ENCODE measurements at regions not wholly inside any gene's neighbourhood (a gene's known extent, or its start where the extent isn't known, plus 50 kb on each side); places are given as distances from the start of the nearest gene placed in this dataset.

GRCh38 chr2:180169474-180169873, 162.4 kb upstream of the CWC22 start:
- Histone ChIP-seq H3K79me2 (ENCODE audit: low read length) (no peaks in the 10 kb centered on the region), H3K36me3 (replicated peaks; ENCODE audit: insufficient read depth, low read length) (no peaks in the 10 kb centered on the region), H3K27ac (ENCODE audit: low read length) (no peak overlapping the region), H2AFZ (ENCODE audit: low read length) (no peak overlapping the region), H3K9me2 (replicated peaks; ENCODE audit: insufficient read depth, low read length) (no peaks in the 10 kb centered on the region), H4K20me1 (ENCODE audit: insufficient read depth, low read length) (no peaks in the 10 kb centered on the region), H3K27me3 (replicated peaks; ENCODE audit: insufficient read depth, low read length) (no peaks in the 10 kb centered on the region), H3K4me2 (ENCODE audit: low read depth, low read length) (no peak overlapping the region), H3K4me1 (ENCODE audit: low read length) (no peaks in the 10 kb centered on the region), H3K9ac (ENCODE audit: low read length) (no peak overlapping the region), H3K9me3 (replicated peaks; ENCODE audit: insufficient read depth, low read length) (no peaks in the 10 kb centered on the region), H3K4me3 (ENCODE audit: low read length) (no peak overlapping the region), H3F3A (ENCODE audit: insufficient read depth, low read length) (no peaks in the 10 kb centered on the region)
- TF ChIP-seq CTCF (IDR thresholded peaks at IDR 0.05; ENCODE audit: low read length): no peak
- TF ChIP-seq EZH2 (optimal IDR thresholded peaks at IDR 0.05; ENCODE audit: low read depth, low read length): no peak
- TF ChIP-seq EZH2phosphoT487 (IDR thresholded peaks at IDR 0.05; ENCODE audit: low read length): no peak
- no peak for DNase-seq

GRCh38 chr2:180161415-180161814, 154.3 kb upstream of the CWC22 start:
- no peak for DNase-seq
- no peaks in the 10 kb centered on the region for H3K36me3 ChIP-seq (replicated peaks; ENCODE audit: insufficient read depth, low read length)
- no peaks in the 10 kb centered on the region for H3K9me2 ChIP-seq (replicated peaks; ENCODE audit: insufficient read depth, low read length)
- H3K4me1 ChIP-seq (ENCODE audit: low read length): no peaks in the 10 kb centered on the region
- H3K4me3 ChIP-seq (ENCODE audit: low read length): no peak overlapping the region
- no peak overlapping the region for H3K9ac ChIP-seq (ENCODE audit: low read length)
- no peaks in the 10 kb centered on the region for H3K27me3 ChIP-seq (replicated peaks; ENCODE audit: insufficient read depth, low read length)
- H3F3A ChIP-seq (ENCODE audit: insufficient read depth, low read length): no peaks in the 10 kb centered on the region
- H3K4me2 ChIP-seq (ENCODE audit: low read depth, low read length): no peak overlapping the region
- TF ChIP-seq CTCF (IDR thresholded peaks at IDR 0.05; ENCODE audit: low read length) (no peak), EZH2 (optimal IDR thresholded peaks at IDR 0.05; ENCODE audit: low read depth, low read length) (no peak), EZH2phosphoT487 (IDR thresholded peaks at IDR 0.05; ENCODE audit: low read length) (no peak)
- H3K79me2 ChIP-seq (ENCODE audit: low read length): no peaks in the 10 kb centered on the region
- H2AFZ ChIP-seq (ENCODE audit: low read length): no peak overlapping the region
- H3K27ac ChIP-seq (ENCODE audit: low read length): no peak overlapping the region
- H4K20me1 ChIP-seq (ENCODE audit: insufficient read depth, low read length): no peaks in the 10 kb centered on the region
- no peaks in the 10 kb centered on the region for H3K9me3 ChIP-seq (replicated peaks; ENCODE audit: insufficient read depth, low read length)

- no peak overlapping the region for H3K4me3 ChIP-seq (ENCODE audit: low read length)
- no peak for DNase-seq
- no peaks in the 10 kb centered on the region for H3K4me1 ChIP-seq (ENCODE audit: low read length)
- TF ChIP-seq EZH2phosphoT487 (IDR thresholded peaks at IDR 0.05; ENCODE audit: low read length) (no peak), CTCF (IDR thresholded peaks at IDR 0.05; ENCODE audit: low read length) (no peak), EZH2 (optimal IDR thresholded peaks at IDR 0.05; ENCODE audit: low read depth, low read length) (no peak)
- no peak overlapping the region for H2AFZ ChIP-seq (ENCODE audit: low read length)
- H3K36me3 ChIP-seq (replicated peaks; ENCODE audit: insufficient read depth, low read length): no peaks in the 10 kb centered on the region
- H3K4me2 ChIP-seq (ENCODE audit: low read depth, low read length): no peak overlapping the region
- H4K20me1 ChIP-seq (ENCODE audit: insufficient read depth, low read length): no peaks in the 10 kb centered on the region
- no peaks in the 10 kb centered on the region for H3K27me3 ChIP-seq (replicated peaks; ENCODE audit: insufficient read depth, low read length)
- H3K9me2 ChIP-seq (replicated peaks; ENCODE audit: insufficient read depth, low read length): no peaks in the 10 kb centered on the region
- H3K27ac ChIP-seq (ENCODE audit: low read length): no peak overlapping the region
- H3K9me3 ChIP-seq (replicated peaks; ENCODE audit: insufficient read depth, low read length): no peaks in the 10 kb centered on the region
- H3K79me2 ChIP-seq (ENCODE audit: low read length): no peaks in the 10 kb centered on the region
- H3K9ac ChIP-seq (ENCODE audit: low read length): no peak overlapping the region
- H3F3A ChIP-seq (ENCODE audit: insufficient read depth, low read length): no peaks in the 10 kb centered on the region
Measured at GRCh38 chr2:180159921-180160320, 152.8 kb upstream of the CWC22 start.
